OCI-LY1 (cell line): ENCODE measurements at regions not wholly inside any gene's neighbourhood (a gene's known extent, or its start where the extent isn't known, plus 50 kb on each side); places are given as distances from the start of the nearest gene placed in this dataset.

Experiments used
- CTCF ChIP-seq: fragments of 200-600 bp; sonication (generic), shearing (Covaris generic); IDR thresholded peaks from 2 replicates; pipeline ENCODE4 v1.5.1; 2017; ENCODE audit warnings: mild to moderate bottlenecking, antibody characterized with exemption, low read length, moderate library complexity, mixed read lengths
- EZH2 ChIP-seq: fragments of 200-600 bp; sonication (generic), shearing (Covaris generic); IDR thresholded peaks from 2 replicates; pipeline ENCODE4 v1.8.0; 2017; ENCODE audit warnings: borderline replicate concordance, mixed run types, mild to moderate bottlenecking, antibody characterized with exemption, low read length, moderate library complexity, mixed read lengths

GRCh38 chr4:86543560-86544309 lies 50.4 kb upstream of the PTPN13 start:
- TF ChIP-seq CTCF (no peak), EZH2 (no peak)
